Dendritic cell treated with granulocyte-macrophage colony-stimulating factor and Interleukin-4, amounts not matched to agents 40 ng/mL and 50 ng/mL, for 4 days (primary cell): ENCODE measurements at regions not wholly inside any gene's neighbourhood (a gene's known extent, or its start where the extent isn't known, plus 50 kb on each side); places are given as distances from the start of the nearest gene placed in this dataset.
"Not testable (repeated sequence)": the region's sequence is repeated elsewhere in the genome, so short reads cannot be mapped to it uniquely, and the experiment has no call there.

Experiments used
- H3K27ac Mint-ChIP-seq: one replicate; pipeline ENCODE4 v1.8.0; 2022; ENCODE audit warnings: mild to moderate bottlenecking, mixed read lengths
- H3K27me3 Mint-ChIP-seq: one replicate; pipeline ENCODE4 v1.8.0; 2022; ENCODE audit warnings: mild to moderate bottlenecking, mixed read lengths
- H3K36me3 Mint-ChIP-seq: one replicate; pipeline ENCODE4 v1.8.0; 2022; ENCODE audit warnings: low read depth, mixed read lengths
- H3K4me1 Mint-ChIP-seq: one replicate; pipeline ENCODE4 v1.8.0; 2022; ENCODE audit warnings: low read depth, mixed read lengths
- H3K4me3 Mint-ChIP-seq: one replicate; pipeline ENCODE4 v1.8.0; 2022; ENCODE audit warnings: mild to moderate bottlenecking, moderate library complexity, mixed read lengths
- H3K9me3 Mint-ChIP-seq: one replicate; pipeline ENCODE4 v1.8.0; 2022; ENCODE audit warnings: mixed read lengths
- intact Hi-C: fragments of 100-400 bp; cut with micrococcal nuclease; formaldehyde crosslinking; loops from one replicate; pipeline ENCODE4 v1.15.0; 2022

- Mint-ChIP-seq H3K4me3 (no peak overlapping the region), H3K4me1 (no peaks in the 10 kb centered on the region), H3K27ac (no peak overlapping the region), H3K9me3 (no peaks in the 10 kb centered on the region), H3K27me3 (no peaks in the 10 kb centered on the region), H3K36me3 (no peaks in the 10 kb centered on the region)
- intact Hi-C loops, result no loop called here
These were observed 175.6 kb upstream of the ATP10A start for GRCh38 chr15:26038693-26039092.

- Mint-ChIP-seq H3K27me3 (no peaks in the 10 kb centered on the region), H3K4me3 (no peak overlapping the region), H3K36me3 (no peaks in the 10 kb centered on the region), H3K27ac (no peak overlapping the region), H3K4me1 (no peaks in the 10 kb centered on the region), H3K9me3 (no peaks in the 10 kb centered on the region)
- intact Hi-C loops, result no loop called here
These were observed 174.2 kb upstream of the ATP10A start for GRCh38 chr15:26037369-26037768.

- no peaks in the 10 kb centered on the region for H3K4me1 Mint-ChIP-seq
- no peaks in the 10 kb centered on the region for H3K27me3 Mint-ChIP-seq
- intact Hi-C loops, result no loop called here
- H3K36me3 Mint-ChIP-seq, result no peaks in the 10 kb centered on the region
- H3K4me3 Mint-ChIP-seq, result no peak overlapping the region
- H3K9me3 Mint-ChIP-seq, result no peaks in the 10 kb centered on the region
- H3K27ac Mint-ChIP-seq, result no peak overlapping the region
These were observed 170.4 kb upstream of the ATP10A start for GRCh38 chr15:26033493-26033892.

GRCh38 chr15:26032162-26032846 lies 169.2 kb upstream of the ATP10A start:
- Mint-ChIP-seq H3K27me3 (no peaks in the 10 kb centered on the region), H3K4me3 (no peak overlapping the region), H3K4me1 (no peaks in the 10 kb centered on the region), H3K9me3 (no peaks in the 10 kb centered on the region), H3K36me3 (no peaks in the 10 kb centered on the region), H3K27ac (no peak overlapping the region)
- intact Hi-C loops, result no loop called here

GRCh38 chr15:26029586-26029985 lies 166.5 kb upstream of the ATP10A start:
- H3K36me3 Mint-ChIP-seq, H3K4me1 Mint-ChIP-seq, H3K4me3 Mint-ChIP-seq, intact Hi-C loops, H3K9me3 Mint-ChIP-seq, H3K27ac Mint-ChIP-seq, H3K27me3 Mint-ChIP-seq: not testable (repeated sequence)

- H3K9me3 Mint-ChIP-seq, result no peaks in the 10 kb centered on the region
- intact Hi-C loops, result no loop called here
- no peaks in the 10 kb centered on the region for H3K4me1 Mint-ChIP-seq
- no peaks in the 10 kb centered on the region for H3K27me3 Mint-ChIP-seq
- no peak overlapping the region for H3K4me3 Mint-ChIP-seq
- no peaks in the 10 kb centered on the region for H3K36me3 Mint-ChIP-seq
- no peak overlapping the region for H3K27ac Mint-ChIP-seq
These were observed 166.0 kb upstream of the ATP10A start for GRCh38 chr15:26029146-26029545.

GRCh38 chr15:26028086-26028740 lies 165.1 kb upstream of the ATP10A start:
- Mint-ChIP-seq H3K4me3 (no peak overlapping the region), H3K36me3 (no peaks in the 10 kb centered on the region), H3K27me3 (no peaks in the 10 kb centered on the region), H3K9me3 (no peaks in the 10 kb centered on the region), H3K27ac (no peak overlapping the region), H3K4me1 (no peaks in the 10 kb centered on the region)
- intact Hi-C loops, result no loop called here

- intact Hi-C loops, H3K4me3 Mint-ChIP-seq, H3K27me3 Mint-ChIP-seq, H3K9me3 Mint-ChIP-seq, H3K4me1 Mint-ChIP-seq, H3K36me3 Mint-ChIP-seq, H3K27ac Mint-ChIP-seq: not testable (repeated sequence)
These were observed 163.5 kb upstream of the ATP10A start for GRCh38 chr15:26026671-26027070.

- intact Hi-C loops, result no loop called here
- no peaks in the 10 kb centered on the region for H3K4me1 Mint-ChIP-seq
These were observed 161.1 kb upstream of the ATP10A start for GRCh38 chr15:26024241-26024640.

GRCh38 chr15:26023691-26024090 lies 160.6 kb upstream of the ATP10A start:
- intact Hi-C loops, result no loop called here
- no peaks in the 10 kb centered on the region for H3K27me3 Mint-ChIP-seq
- no peak overlapping the region for H3K4me3 Mint-ChIP-seq
- no peak overlapping the region for H3K27ac Mint-ChIP-seq
- no peaks in the 10 kb centered on the region for H3K36me3 Mint-ChIP-seq
- H3K9me3 Mint-ChIP-seq, result no peaks in the 10 kb centered on the region
- no peaks in the 10 kb centered on the region for H3K4me1 Mint-ChIP-seq

More at GRCh38 chr15:26024241-26024640, 161.1 kb upstream of the ATP10A start:
- Mint-ChIP-seq H3K9me3 (no peaks in the 10 kb centered on the region), H3K36me3 (no peaks in the 10 kb centered on the region), H3K27ac (no peak overlapping the region), H3K4me3 (no peak overlapping the region), H3K27me3 (no peaks in the 10 kb centered on the region)

GRCh38 chr15:26023231-26023630 lies 160.1 kb upstream of the ATP10A start:
- H3K27me3 Mint-ChIP-seq, result no peaks in the 10 kb centered on the region
- intact Hi-C loops, result no loop called here
- no peaks in the 10 kb centered on the region for H3K36me3 Mint-ChIP-seq
- H3K27ac Mint-ChIP-seq, result no peak overlapping the region
- no peak overlapping the region for H3K4me3 Mint-ChIP-seq
- no peaks in the 10 kb centered on the region for H3K4me1 Mint-ChIP-seq
- H3K9me3 Mint-ChIP-seq, result no peaks in the 10 kb centered on the region

GRCh38 chr15:26020871-26021270 lies 157.7 kb upstream of the ATP10A start:
- Mint-ChIP-seq H3K36me3 (no peaks in the 10 kb centered on the region), H3K9me3 (no peaks in the 10 kb centered on the region), H3K4me1 (no peaks in the 10 kb centered on the region), H3K27ac (no peak overlapping the region), H3K4me3 (no peak overlapping the region), H3K27me3 (no peaks in the 10 kb centered on the region)
- intact Hi-C loops, result no loop called here

GRCh38 chr15:26017665-26018064 lies 154.5 kb upstream of the ATP10A start:
- intact Hi-C loops, result no loop called here
- Mint-ChIP-seq H3K27ac (no peak overlapping the region), H3K4me3 (no peak overlapping the region), H3K9me3 (no peaks in the 10 kb centered on the region), H3K36me3 (no peaks in the 10 kb centered on the region), H3K27me3 (no peaks in the 10 kb centered on the region), H3K4me1 (no peaks in the 10 kb centered on the region)

- no peaks in the 10 kb centered on the region for H3K36me3 Mint-ChIP-seq
- no peak overlapping the region for H3K4me3 Mint-ChIP-seq
- no peak overlapping the region for H3K27ac Mint-ChIP-seq
- no peaks in the 10 kb centered on the region for H3K4me1 Mint-ChIP-seq
- no peaks in the 10 kb centered on the region for H3K9me3 Mint-ChIP-seq
- intact Hi-C loops, result no loop called here
- H3K27me3 Mint-ChIP-seq, result no peaks in the 10 kb centered on the region
These were observed 152.5 kb upstream of the ATP10A start for GRCh38 chr15:26015516-26016075.

GRCh38 chr15:26013981-26014380 lies 150.9 kb upstream of the ATP10A start:
- no peaks in the 10 kb centered on the region for H3K4me1 Mint-ChIP-seq
- H3K36me3 Mint-ChIP-seq, result no peaks in the 10 kb centered on the region
- no peaks in the 10 kb centered on the region for H3K9me3 Mint-ChIP-seq
- intact Hi-C loops, result no loop called here
- H3K4me3 Mint-ChIP-seq, result no peak overlapping the region
- H3K27me3 Mint-ChIP-seq, result no peaks in the 10 kb centered on the region
- H3K27ac Mint-ChIP-seq, result no peak overlapping the region
